ENCODE measurements at regions not wholly inside any gene's neighbourhood (a gene's known extent, or its start where the extent isn't known, plus 50 kb on each side); places are given as distances from the start of the nearest gene placed in this dataset.
A peak's percentile ranks its signal among the peaks of the same experiment; 100 is the strongest.

- DNase-seq = no peak
These were observed 194.5 kb upstream of the TSC22D2 start for GRCh38 chr3:150213577-150213976.

GRCh38 chr3:150210461-150211110, 197.5 kb upstream of the TSC22D2 start:
- no peak for DNase-seq

GRCh38 chr3:150203273-150203672, 204.8 kb upstream of the TSC22D2 start:
- DNase-seq = no peak

- DNase-seq = no peak
These were observed 205.4 kb upstream of the TSC22D2 start for GRCh38 chr3:150202711-150203110.

- no peak for DNase-seq
These were observed 213.1 kb upstream of the TSC22D2 start for GRCh38 chr3:150194957-150195356.

GRCh38 chr3:150194513-150194912, 213.6 kb upstream of the TSC22D2 start:
- no peak for DNase-seq

GRCh38 chr3:150184426-150185071, 213.9 kb upstream of the PFN2 start:
- no peak for DNase-seq

- DNase-seq = peak; percentile 73
These were observed 213.2 kb upstream of the PFN2 start for GRCh38 chr3:150183678-150184425.

- DNase-seq = no peak
These were observed 209.6 kb upstream of the PFN2 start for GRCh38 chr3:150180334-150180733.

- no peak for DNase-seq
These were observed 208.6 kb upstream of the PFN2 start for GRCh38 chr3:150179330-150179729.

- DNase-seq = no peak
These were observed 207.1 kb upstream of the PFN2 start for GRCh38 chr3:150177673-150178381.

- no peak for DNase-seq
These were observed 203.5 kb upstream of the PFN2 start for GRCh38 chr3:150174179-150174578.

GRCh38 chr3:150172356-150172755, 201.7 kb upstream of the PFN2 start:
- no peak for DNase-seq

- DNase-seq = no peak
These were observed 200.3 kb upstream of the PFN2 start for GRCh38 chr3:150170852-150171520.

GRCh38 chr3:150169330-150169940, 198.7 kb upstream of the PFN2 start:
- DNase-seq = no peak

- no peak for DNase-seq
These were observed 198.0 kb upstream of the PFN2 start for GRCh38 chr3:150168698-150169097.

GRCh38 chr3:150165396-150166094, 194.8 kb upstream of the PFN2 start:
- no peak for DNase-seq

GRCh38 chr3:150161011-150161410, 190.3 kb upstream of the PFN2 start:
- no peak for DNase-seq

- no peak for DNase-seq
These were observed 188.4 kb upstream of the PFN2 start for GRCh38 chr3:150158943-150159625.

GRCh38 chr3:150152567-150152966, 181.9 kb upstream of the PFN2 start:
- DNase-seq = no peak

- no peak for DNase-seq
These were observed 179.9 kb upstream of the PFN2 start for GRCh38 chr3:150150633-150151032.
